SK-N-SH (cell line): ENCODE measurements at regions not wholly inside any gene's neighbourhood (a gene's known extent, or its start where the extent isn't known, plus 50 kb on each side); places are given as distances from the start of the nearest gene placed in this dataset.

Experiments used
- CTCF ChIA-PET: fragments of 300-600, 350-600 bp; formaldehyde crosslinking; extraction: SDS; loops from one replicate; lab custom pipeline; 2021; lab: Yijun Ruan, JAX
- POLR2A ChIA-PET: fragments of 350-600 bp; sonication (Branson Sonifier 250); formaldehyde crosslinking; extraction: SDS; loops from one replicate; lab custom pipeline; 2020; ENCODE audit warnings: antibody characterized with exemption, inconsistent platforms; lab: Yijun Ruan, JAX
- DNase-seq: peaks from one replicate; pipeline ENCODE4 v3.0.0; 2012
- H2AFZ ChIP-seq: fragments of 200-600 bp; sonication (generic); 2 replicates; pipeline ENCODE4 v1.8.1; 2016; ENCODE audit warnings: antibody characterized with exemption, mild to moderate bottlenecking, low read depth
- H3F3A ChIP-seq: fragments of 200-600 bp; sonication (generic); replicated peaks from 2 replicates; pipeline ENCODE3; 2016; ENCODE audit warnings: antibody characterized with exemption, mild to moderate bottlenecking; ENCODE audit not compliant: insufficient read depth
- H3K27ac ChIP-seq, 2 experiments: fragments of 200-500 bp in 1 of 2; fragments of 200-600 bp in 1 of 2; sonication (Bioruptor generic) in 1 of 2; sonication (generic), shearing (Covaris generic) in 1 of 2; 2 replicates each; pipeline versions ENCODE4 v1.5.1 to v1.6.1; 2014 to 2016; ENCODE audit warnings: low read depth in 2 of 2, inconsistent platforms in 1 of 2, low read length in 1 of 2, mild to moderate bottlenecking in 1 of 2, mixed read lengths in 1 of 2
- H3K27me3 ChIP-seq: fragments of 200-600 bp; sonication (generic), shearing (Covaris generic); 2 replicates; pipeline ENCODE4 v1.6.1; 2016; ENCODE audit warnings: mixed run types; ENCODE audit not compliant: insufficient read depth
- H3K36me3 ChIP-seq, 2 experiments: fragments of 200-500 bp in 1 of 2; fragments of 200-600 bp in 1 of 2; sonication (Bioruptor generic) in 1 of 2; sonication (generic) in 1 of 2; replicated peaks in 1 of 2; 2 replicates each; pipeline versions ENCODE3 to v1.5.1; 2014 to 2016; ENCODE audit warnings: low read length in 1 of 2, mild to moderate bottlenecking in 1 of 2; ENCODE audit not compliant: insufficient read depth in 2 of 2, control insufficient read depth in 1 of 2
- H3K4me1 ChIP-seq, 2 experiments: fragments of 200-500 bp in 1 of 2; fragments of 200-600 bp in 1 of 2; sonication (Bioruptor generic) in 1 of 2; sonication (generic), shearing (Covaris generic) in 1 of 2; 2 replicates each; pipeline versions ENCODE4 v1.5.1 to v1.6.1; 2014 to 2016; ENCODE audit warnings: low read depth in 1 of 2, low read length in 1 of 2, mixed run types in 1 of 2; ENCODE audit not compliant: insufficient read depth in 2 of 2, control insufficient read depth in 1 of 2
- H3K4me2 ChIP-seq: fragments of 200-600 bp; sonication (generic), shearing (Covaris generic); 2 replicates; pipeline ENCODE4 v1.6.1; 2017; ENCODE audit warnings: mixed run types
- H3K4me3 ChIP-seq, 2 experiments: fragments of 200-500 bp in 1 of 2; fragments of 200-600 bp in 1 of 2; sonication (Bioruptor generic) in 1 of 2; sonication (generic), shearing (Covaris generic) in 1 of 2; 2 replicates each; pipeline versions ENCODE4 v1.5.1 to v1.8.1; 2014 to 2016; ENCODE audit warnings: low read depth in 2 of 2, inconsistent platforms in 1 of 2, low read length in 1 of 2, mild to moderate bottlenecking in 1 of 2, mixed read lengths in 1 of 2, moderate library complexity in 1 of 2
- H3K79me2 ChIP-seq: fragments of 200-600 bp; sonication (generic); 2 replicates; pipeline ENCODE4 v1.8.1; 2017; ENCODE audit warnings: mild to moderate bottlenecking; ENCODE audit not compliant: insufficient read depth
- H3K9ac ChIP-seq: fragments of 200-600 bp; sonication (generic); 2 replicates; pipeline ENCODE4 v1.6.1; 2017; ENCODE audit warnings: mixed run types
- H3K9me2 ChIP-seq: fragments of 200-600 bp; sonication (generic); 2 replicates; pipeline ENCODE4 v1.6.1; 2017; ENCODE audit warnings: mixed run types
- H3K9me3 ChIP-seq: fragments of 200-600 bp; sonication (generic); 2 replicates; pipeline ENCODE4 v1.6.1; 2017; ENCODE audit warnings: mixed run types, mild to moderate bottlenecking, moderate library complexity
- H4K20me1 ChIP-seq: fragments of 200-600 bp; sonication (generic); 2 replicates; pipeline ENCODE4 v1.6.1; 2017; ENCODE audit warnings: mild to moderate bottlenecking, mixed run types; ENCODE audit not compliant: insufficient read depth
- CHD2 ChIP-seq: fragments of 150-350 bp; IDR thresholded peaks from 2 replicates; pipeline ENCODE4 v1.6.1; 2018; ENCODE audit warnings: low read length; ENCODE audit not compliant: partially characterized antibody
- EP300 ChIP-seq, 2 experiments: IDR thresholded peaks; 2 replicates each; pipeline versions ENCODE4 v1.4.0 to v1.6.1; 2012; ENCODE audit warnings: borderline replicate concordance in 1 of 2, low read depth in 1 of 2, low read length in 1 of 2
- EZH2phosphoT487 ChIP-seq: fragments of 200-600 bp; sonication (generic); IDR thresholded peaks from 2 replicates; pipeline ENCODE4 v1.6.1; 2017; ENCODE audit warnings: low read depth, mixed run types, mild to moderate bottlenecking, antibody characterized with exemption, moderate library complexity, borderline replicate concordance
- FOSL2 ChIP-seq: IDR thresholded peaks from 2 replicates; pipeline ENCODE4 v1.4.0; 2012; ENCODE audit warnings: low read depth, mild to moderate bottlenecking, moderate library complexity, borderline replicate concordance
- GABPA ChIP-seq: IDR thresholded peaks from 2 replicates; pipeline ENCODE4 v1.4.0; 2012; ENCODE audit warnings: low read depth, mild to moderate bottlenecking
- GATA2 ChIP-seq: sonication (generic); formaldehyde crosslinking; IDR thresholded peaks from 2 replicates; pipeline ENCODE4 v1.5.0; 2020; ENCODE audit warnings: mild to moderate bottlenecking, missing genetic modification reagents
- JUND ChIP-seq: IDR thresholded peaks from 2 replicates; pipeline ENCODE4 v1.4.0; 2012
- MEF2A ChIP-seq: IDR thresholded peaks from 2 replicates; pipeline ENCODE4 v1.4.0; 2012; ENCODE audit warnings: low read depth, borderline replicate concordance
- NFIC ChIP-seq: IDR thresholded peaks from 2 replicates; pipeline ENCODE4 v1.4.0; 2012; ENCODE audit warnings: borderline replicate concordance
- NRF1 ChIP-seq: IDR thresholded peaks from 2 replicates; pipeline ENCODE4 v1.6.1; 2012; ENCODE audit warnings: low read depth, mild to moderate bottlenecking, low read length
- RAD21 ChIP-seq: IDR thresholded peaks from 2 replicates; pipeline ENCODE4 v1.6.1; 2012; ENCODE audit warnings: mild to moderate bottlenecking, low read length
- RFX5 ChIP-seq: IDR thresholded peaks from 2 replicates; pipeline ENCODE4 v1.6.1; 2012; ENCODE audit warnings: mild to moderate bottlenecking, improper control_type of control experiment, low read length
- SMC3 ChIP-seq: IDR thresholded peaks from 2 replicates; pipeline ENCODE4 v1.6.1; 2012; ENCODE audit warnings: low read depth, low read length, improper control_type of control experiment
- TAF1 ChIP-seq: IDR thresholded peaks from 2 replicates; pipeline ENCODE4 v1.6.1; 2012; ENCODE audit warnings: low read depth, mild to moderate bottlenecking, low read length, moderate library complexity, borderline replicate concordance
- TCF12 ChIP-seq: IDR thresholded peaks from 2 replicates; pipeline ENCODE4 v1.4.0; 2012
- WGBS: methylation state at CpG from one replicate; pipeline ENCODE4 v1.1.6; 2017; ENCODE audit warnings: low lambda C conversion rate; 5-methylcytosine and 5-hydroxymethylcytosine counted together
- TF ChIP-seq, protein P1 (sequence below): IDR thresholded peaks from 2 replicates; pipeline ENCODE4 v1.4.0; 2012; ENCODE audit warnings: low read depth, borderline replicate concordance
- TF ChIP-seq, protein P2 (sequence below): fragments of 150-350 bp; IDR thresholded peaks from 2 replicates; pipeline ENCODE4 v1.6.1; 2016; ENCODE audit warnings: mild to moderate bottlenecking, low read depth, low read length
- TF ChIP-seq, protein P3 (sequence below): IDR thresholded peaks from 2 replicates; pipeline ENCODE4; 2012
- TF ChIP-seq, protein P4 (sequence below): IDR thresholded peaks from 2 replicates; pipeline ENCODE4 v1.4.0; 2012; ENCODE audit warnings: low read depth, borderline replicate concordance

DNA sequence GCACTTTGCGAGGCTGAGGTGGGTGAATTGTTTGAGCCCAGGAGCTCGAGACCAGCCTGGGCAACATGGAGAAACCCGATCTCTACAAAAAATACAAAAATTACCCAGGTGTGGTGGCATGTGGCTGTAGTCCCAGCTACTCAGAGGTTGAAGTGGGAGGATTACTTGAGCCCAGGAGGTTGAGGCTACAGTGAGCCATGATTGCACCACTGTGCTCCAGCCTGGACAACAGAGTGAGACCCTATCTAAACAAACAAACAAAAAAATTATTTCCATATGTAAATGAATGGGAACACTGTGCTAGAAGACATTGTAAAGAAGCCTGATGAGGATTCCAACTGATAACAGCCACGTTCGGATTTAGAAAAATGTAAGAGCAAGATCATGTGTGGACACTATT lies 154.2 kb downstream of the ZFP64 start:
- H2AFZ ChIP-seq = no peak overlapping the region
- no peaks in the 10 kb centered on the region for H3K9me3 ChIP-seq
- no peaks in the 10 kb centered on the region for H3K27me3 ChIP-seq
- DNase-seq = no peak
- POLR2A ChIA-PET = no interaction called here
- no peaks in the 10 kb centered on the region for H3K79me2 ChIP-seq
- CTCF ChIA-PET = no interaction called here
- no peaks in the 10 kb centered on the region for H3K36me3 ChIP-seq
- H3K27ac ChIP-seq = no peak overlapping the region
- H3K9me2 ChIP-seq = no peaks in the 10 kb centered on the region
- H3K9ac ChIP-seq = no peak overlapping the region
- 88% methylated on average over 5 of the region's 5 CpGs for WGBS
- H3K4me3 ChIP-seq = no peak overlapping the region
- peaks cover 0 to 2% of the 10 kb centered on the region in 2 experiments; a peak in 1 of 4 replicates for H3K4me1 ChIP-seq
- TF ChIP-seq RAD21 = no peak
- TF ChIP-seq NRF1 = no peak
- no peak for TF ChIP-seq MEF2A
- TF ChIP-seq, protein P1, sequence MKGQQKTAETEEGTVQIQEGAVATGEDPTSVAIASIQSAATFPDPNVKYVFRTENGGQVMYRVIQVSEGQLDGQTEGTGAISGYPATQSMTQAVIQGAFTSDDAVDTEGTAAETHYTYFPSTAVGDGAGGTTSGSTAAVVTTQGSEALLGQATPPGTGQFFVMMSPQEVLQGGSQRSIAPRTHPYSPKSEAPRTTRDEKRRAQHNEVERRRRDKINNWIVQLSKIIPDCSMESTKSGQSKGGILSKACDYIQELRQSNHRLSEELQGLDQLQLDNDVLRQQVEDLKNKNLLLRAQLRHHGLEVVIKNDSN = no peak
- TF ChIP-seq JUND = no peak
- TF ChIP-seq EP300 (IDR thresholded peaks at IDR 0.05; ENCODE audit: borderline replicate concordance in 1 of 2, low read depth in 1 of 2, low read length in 1 of 2) = no peak
- no peak for TF ChIP-seq CHD2
- TF ChIP-seq RFX5 = no peak
- TF ChIP-seq TCF12 = no peak
- no peak for TF ChIP-seq EZH2phosphoT487
- no peak for TF ChIP-seq TAF1
- TF ChIP-seq, protein P2, sequence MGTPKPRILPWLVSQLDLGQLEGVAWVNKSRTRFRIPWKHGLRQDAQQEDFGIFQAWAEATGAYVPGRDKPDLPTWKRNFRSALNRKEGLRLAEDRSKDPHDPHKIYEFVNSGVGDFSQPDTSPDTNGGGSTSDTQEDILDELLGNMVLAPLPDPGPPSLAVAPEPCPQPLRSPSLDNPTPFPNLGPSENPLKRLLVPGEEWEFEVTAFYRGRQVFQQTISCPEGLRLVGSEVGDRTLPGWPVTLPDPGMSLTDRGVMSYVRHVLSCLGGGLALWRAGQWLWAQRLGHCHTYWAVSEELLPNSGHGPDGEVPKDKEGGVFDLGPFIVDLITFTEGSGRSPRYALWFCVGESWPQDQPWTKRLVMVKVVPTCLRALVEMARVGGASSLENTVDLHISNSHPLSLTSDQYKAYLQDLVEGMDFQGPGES = no peak
- no peak for TF ChIP-seq NFIC
- TF ChIP-seq, protein P3, sequence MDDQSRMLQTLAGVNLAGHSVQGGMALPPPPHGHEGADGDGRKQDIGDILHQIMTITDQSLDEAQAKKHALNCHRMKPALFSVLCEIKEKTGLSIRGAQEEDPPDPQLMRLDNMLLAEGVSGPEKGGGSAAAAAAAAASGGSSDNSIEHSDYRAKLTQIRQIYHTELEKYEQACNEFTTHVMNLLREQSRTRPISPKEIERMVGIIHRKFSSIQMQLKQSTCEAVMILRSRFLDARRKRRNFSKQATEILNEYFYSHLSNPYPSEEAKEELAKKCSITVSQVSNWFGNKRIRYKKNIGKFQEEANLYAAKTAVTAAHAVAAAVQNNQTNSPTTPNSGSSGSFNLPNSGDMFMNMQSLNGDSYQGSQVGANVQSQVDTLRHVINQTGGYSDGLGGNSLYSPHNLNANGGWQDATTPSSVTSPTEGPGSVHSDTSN = no peak
- TF ChIP-seq SMC3 = no peak
- no peak for TF ChIP-seq GABPA
- TF ChIP-seq FOSL2 = no peak
- TF ChIP-seq GATA2 (CRISPR knock-in tag) = no peak
- TF ChIP-seq, protein P4, sequence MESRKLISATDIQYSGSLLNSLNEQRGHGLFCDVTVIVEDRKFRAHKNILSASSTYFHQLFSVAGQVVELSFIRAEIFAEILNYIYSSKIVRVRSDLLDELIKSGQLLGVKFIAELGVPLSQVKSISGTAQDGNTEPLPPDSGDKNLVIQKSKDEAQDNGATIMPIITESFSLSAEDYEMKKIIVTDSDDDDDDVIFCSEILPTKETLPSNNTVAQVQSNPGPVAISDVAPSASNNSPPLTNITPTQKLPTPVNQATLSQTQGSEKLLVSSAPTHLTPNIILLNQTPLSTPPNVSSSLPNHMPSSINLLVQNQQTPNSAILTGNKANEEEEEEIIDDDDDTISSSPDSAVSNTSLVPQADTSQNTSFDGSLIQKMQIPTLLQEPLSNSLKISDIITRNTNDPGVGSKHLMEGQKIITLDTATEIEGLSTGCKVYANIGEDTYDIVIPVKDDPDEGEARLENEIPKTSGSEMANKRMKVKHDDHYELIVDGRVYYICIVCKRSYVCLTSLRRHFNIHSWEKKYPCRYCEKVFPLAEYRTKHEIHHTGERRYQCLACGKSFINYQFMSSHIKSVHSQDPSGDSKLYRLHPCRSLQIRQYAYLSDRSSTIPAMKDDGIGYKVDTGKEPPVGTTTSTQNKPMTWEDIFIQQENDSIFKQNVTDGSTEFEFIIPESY = no peak
- no peaks in the 10 kb centered on the region for H4K20me1 ChIP-seq
- no peak overlapping the region for H3K4me2 ChIP-seq
- H3F3A ChIP-seq = no peaks in the 10 kb centered on the region
